Body of pancreas (tissue), 4 donors: ENCODE measurements at regions not wholly inside any gene's neighbourhood (a gene's known extent, or its start where the extent isn't known, plus 50 kb on each side); places are given as distances from the start of the nearest gene placed in this dataset.

Experiments used
- ATAC-seq: fragments of 150-250 bp; one replicate; pipeline ENCODE4 v1.9.1; 2016
- DNase-seq, 4 donors: peaks; one replicate each; pipeline ENCODE4 v3.0.0-alpha.2; 2019
- H3K27ac ChIP-seq, 4 donors: fragments of 200-600 bp; sonication (generic); 1 replicate in 3 of 4; 2 replicates in 1 of 4; pipeline versions ENCODE4 v1.5.1 to v1.6.1; 2016 to 2019; ENCODE audit warnings: mild to moderate bottlenecking in 1 of 4, mixed read lengths in 1 of 4, moderate library complexity in 1 of 4
- H3K27me3 ChIP-seq, 2 donors: fragments of 200-600 bp; sonication (generic); one replicate each; pipeline ENCODE4 v1.6.0; 2016; ENCODE audit warnings: mild to moderate bottlenecking in 1 of 2
- H3K36me3 ChIP-seq, 2 donors: fragments of 200-600 bp; sonication (generic); replicated peaks in 1 of 2; 2 replicates each; pipeline ENCODE4 v1.5.1; 2016; ENCODE audit warnings: low read depth in 2 of 2; ENCODE audit not compliant: insufficient read depth in 1 of 2
- H3K4me1 ChIP-seq: fragments of 200-600 bp; sonication (generic); one replicate; pipeline ENCODE4 v1.6.0; 2016
- H3K4me3 ChIP-seq, 2 donors: fragments of 200-600 bp; sonication (generic); 1 replicate in 1 of 2; 2 replicates in 1 of 2; pipeline ENCODE4 v1.5.1; 2016 to 2019
- H3K9me3 ChIP-seq, 3 donors: fragments of 200-600 bp; sonication (generic); 1 replicate in 2 of 3; 2 replicates in 1 of 3; pipeline ENCODE4 v1.5.1; 2016
- POLR2A ChIP-seq, 3 donors: fragments of 450-650 bp; IDR thresholded peaks; one replicate each; pipeline ENCODE4 v1.6.1; 2016; ENCODE audit warnings: antibody characterized with exemption in 3 of 3, mild to moderate bottlenecking in 2 of 3
- WGBS, 2 donors: methylation state at CpG; one replicate each; pipeline ENCODE4 v1.1.5; 2017; 5-methylcytosine and 5-hydroxymethylcytosine counted together
- intact Hi-C: fragments of 100-400 bp; cut with DNase I; formaldehyde crosslinking; loops from one replicate; pipeline ENCODE4 v1.15.1; 2023
- TF ChIP-seq, protein P1 (sequence below), 7 experiments: fragments of 450-650 bp in 4 of 7; fragments of 200-600 bp in 3 of 7; sonication (generic) in 3 of 7; IDR thresholded peaks; one replicate each; pipeline ENCODE4 v1.5.1; 2016 to 2019; ENCODE audit warnings: antibody characterized with exemption in 7 of 7

DNA sequence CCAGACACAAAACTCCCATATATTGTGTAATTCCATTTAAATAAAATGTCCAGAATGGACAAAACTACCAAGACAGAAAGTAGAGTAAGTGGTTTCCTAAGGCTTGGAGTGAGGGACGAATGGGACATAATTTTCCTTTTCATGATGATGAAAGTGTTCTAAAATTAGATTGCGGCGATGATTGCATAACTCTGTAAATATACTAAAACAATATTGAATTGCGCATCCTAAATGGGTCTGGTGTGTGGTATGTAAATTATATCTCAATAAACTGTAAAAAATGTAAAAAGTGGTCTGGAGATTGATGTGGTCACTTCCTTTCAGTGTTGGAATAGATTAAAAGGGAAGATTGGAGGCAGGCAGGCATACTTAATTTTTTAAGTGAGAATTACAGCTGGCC is 105.9 kb upstream of the KCNAB1 start:
- WGBS, 2 donors = 47 to 52% methylated on average over 4 of the region's 4 CpGs
- intact Hi-C loops = no loop called here
- Histone ChIP-seq H3K4me3 (no peak overlapping the region), H3K9me3 (no peaks in the 10 kb centered on the region), H3K27me3 (no peaks in the 10 kb centered on the region), H3K4me1 (no peaks in the 10 kb centered on the region), H3K27ac (no peak overlapping the region), H3K36me3 (no peaks in the 10 kb centered on the region)
- no peak for ATAC-seq
- no peak for DNase-seq
- TF ChIP-seq, protein P1, sequence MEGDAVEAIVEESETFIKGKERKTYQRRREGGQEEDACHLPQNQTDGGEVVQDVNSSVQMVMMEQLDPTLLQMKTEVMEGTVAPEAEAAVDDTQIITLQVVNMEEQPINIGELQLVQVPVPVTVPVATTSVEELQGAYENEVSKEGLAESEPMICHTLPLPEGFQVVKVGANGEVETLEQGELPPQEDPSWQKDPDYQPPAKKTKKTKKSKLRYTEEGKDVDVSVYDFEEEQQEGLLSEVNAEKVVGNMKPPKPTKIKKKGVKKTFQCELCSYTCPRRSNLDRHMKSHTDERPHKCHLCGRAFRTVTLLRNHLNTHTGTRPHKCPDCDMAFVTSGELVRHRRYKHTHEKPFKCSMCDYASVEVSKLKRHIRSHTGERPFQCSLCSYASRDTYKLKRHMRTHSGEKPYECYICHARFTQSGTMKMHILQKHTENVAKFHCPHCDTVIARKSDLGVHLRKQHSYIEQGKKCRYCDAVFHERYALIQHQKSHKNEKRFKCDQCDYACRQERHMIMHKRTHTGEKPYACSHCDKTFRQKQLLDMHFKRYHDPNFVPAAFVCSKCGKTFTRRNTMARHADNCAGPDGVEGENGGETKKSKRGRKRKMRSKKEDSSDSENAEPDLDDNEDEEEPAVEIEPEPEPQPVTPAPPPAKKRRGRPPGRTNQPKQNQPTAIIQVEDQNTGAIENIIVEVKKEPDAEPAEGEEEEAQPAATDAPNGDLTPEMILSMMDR (IDR thresholded peaks at IDR 0.05) = no peak
- no peak for TF ChIP-seq POLR2A (IDR thresholded peaks at IDR 0.05)

DNA sequence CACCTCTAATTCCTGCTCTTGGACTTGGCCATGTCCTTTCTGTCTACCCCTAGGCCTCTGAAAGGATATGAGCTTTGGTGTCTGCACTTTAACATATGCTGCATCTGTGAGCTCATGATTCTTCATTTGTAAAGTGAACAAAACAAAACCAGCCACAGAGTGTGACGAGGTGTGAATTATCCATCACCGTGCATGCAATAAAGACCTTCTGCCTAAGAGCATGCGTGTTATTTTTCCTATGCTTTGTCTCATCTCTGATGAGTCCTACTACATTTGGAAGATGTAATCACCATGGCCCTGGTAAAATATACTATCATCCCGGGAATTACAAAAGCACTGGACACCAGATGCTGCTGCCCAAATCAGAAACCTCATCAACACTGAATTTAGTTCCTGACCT is 103.5 kb upstream of the KCNAB1 start:
- Histone ChIP-seq H3K9me3 (no peaks in the 10 kb centered on the region), H3K36me3 (no peaks in the 10 kb centered on the region), H3K27me3 (no peaks in the 10 kb centered on the region), H3K27ac (no peak overlapping the region), H3K4me1 (no peaks in the 10 kb centered on the region), H3K4me3 (no peak overlapping the region)
- no peak for DNase-seq
- intact Hi-C loops = no loop called here
- TF ChIP-seq POLR2A (IDR thresholded peaks at IDR 0.05) = no peak
- TF ChIP-seq, protein P1 (IDR thresholded peaks at IDR 0.05) = no peak
- ATAC-seq = no peak
- 87 to 90% methylated on average over 4 of the region's 4 CpGs for WGBS, 2 donors

GRCh38 chr3:156017352-156018030 is 102.9 kb upstream of the KCNAB1 start:
- Histone ChIP-seq H3K36me3 (no peaks in the 10 kb centered on the region), H3K4me3 (no peak overlapping the region), H3K27ac (no peak overlapping the region), H3K4me1 (no peaks in the 10 kb centered on the region), H3K27me3 (no peaks in the 10 kb centered on the region), H3K9me3 (no peaks in the 10 kb centered on the region)
- intact Hi-C loops = no loop called here
- ATAC-seq (no peak), DNase-seq (no peak)
- TF ChIP-seq, protein P1 (IDR thresholded peaks at IDR 0.05) = no peak
- TF ChIP-seq POLR2A (IDR thresholded peaks at IDR 0.05) = no peak

DNA sequence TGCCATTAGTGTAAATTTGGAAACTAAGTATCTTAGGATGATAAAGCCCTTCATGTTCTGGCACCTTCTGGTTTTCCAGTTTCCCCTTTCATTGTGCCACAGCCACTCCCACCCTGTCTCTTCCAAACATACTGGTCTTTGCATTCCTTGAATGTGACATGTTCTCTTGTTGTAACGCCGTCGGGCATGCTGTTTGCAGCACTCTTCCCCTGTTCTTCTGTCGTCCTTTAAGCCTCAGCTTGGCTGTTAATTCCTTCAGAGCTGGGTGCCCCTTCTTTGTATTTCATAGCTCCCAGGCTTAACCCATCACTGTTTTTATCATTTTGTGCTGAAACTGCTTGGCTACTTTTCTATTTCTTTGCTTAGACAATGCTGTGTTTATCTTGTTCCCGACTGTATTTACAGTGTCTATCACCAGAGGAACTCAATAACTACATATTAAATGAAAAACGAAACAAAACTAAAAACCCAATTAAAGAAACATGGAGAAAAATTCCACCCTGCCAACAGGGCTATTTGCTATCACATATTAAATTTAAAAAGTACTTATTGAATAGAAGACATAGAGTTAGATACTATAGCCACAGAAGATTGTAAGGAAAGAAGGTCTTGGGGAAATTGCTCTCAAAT is 95.4 kb upstream of the KCNAB1 start:
- H3K36me3 ChIP-seq = no peaks in the 10 kb centered on the region
- 8 to 18% methylated on average over 6 of the region's 6 CpGs for WGBS, 2 donors
- H3K4me3 ChIP-seq = no peak overlapping the region
- H3K27ac ChIP-seq = no peak overlapping the region
- intact Hi-C loops = no loop called here
- no peaks in the 10 kb centered on the region for H3K4me1 ChIP-seq
- ATAC-seq (no peak), DNase-seq (no peak)
- TF ChIP-seq POLR2A (IDR thresholded peaks at IDR 0.05) = no peak
- TF ChIP-seq, protein P1 (IDR thresholded peaks at IDR 0.05) = no peak
- no peaks in the 10 kb centered on the region for H3K9me3 ChIP-seq
- no peaks in the 10 kb centered on the region for H3K27me3 ChIP-seq

GRCh38 chr3:156029208-156029607 is 91.2 kb upstream of the KCNAB1 start:
- no peaks in the 10 kb centered on the region for H3K9me3 ChIP-seq
- H3K27ac ChIP-seq = no peak overlapping the region
- intact Hi-C loops = no loop called here
- ATAC-seq = no peak
- TF ChIP-seq POLR2A (IDR thresholded peaks at IDR 0.05) = no peak
- TF ChIP-seq, protein P1 (IDR thresholded peaks at IDR 0.05) = no peak
- WGBS, 2 donors = 81 to 84% methylated on average over 4 of the region's 4 CpGs
- no peaks in the 10 kb centered on the region for H3K4me1 ChIP-seq
- H3K36me3 ChIP-seq = no peaks in the 10 kb centered on the region
- no peaks in the 10 kb centered on the region for H3K27me3 ChIP-seq
- no peak overlapping the region for H3K4me3 ChIP-seq
- no peak for DNase-seq
